Activated CD4-positive, alpha-beta T cell treated with anti-CD3 and anti-CD28 coated beads, Interleukin-2, amount 50 U/mL, for 24 hours (primary cell): ENCODE measurements at regions not wholly inside any gene's neighbourhood (a gene's known extent, or its start where the extent isn't known, plus 50 kb on each side); places are given as distances from the start of the nearest gene placed in this dataset.
"Not testable (repeated sequence)": the region's sequence is repeated elsewhere in the genome, so short reads cannot be mapped to it uniquely, and the experiment has no call there.

ENCODE experiments used
- DNase-seq, 2 donors: peaks; one replicate each; pipeline ENCODE4 v3.0.0-alpha.2; 2020; ENCODE audit warnings: low read depth in 1 of 2, low spot score in 1 of 2

- DNase-seq: no peak
Measured at GRCh38 chr2:88919087-88919738, 227.7 kb downstream of the RPIA start.

DNA sequence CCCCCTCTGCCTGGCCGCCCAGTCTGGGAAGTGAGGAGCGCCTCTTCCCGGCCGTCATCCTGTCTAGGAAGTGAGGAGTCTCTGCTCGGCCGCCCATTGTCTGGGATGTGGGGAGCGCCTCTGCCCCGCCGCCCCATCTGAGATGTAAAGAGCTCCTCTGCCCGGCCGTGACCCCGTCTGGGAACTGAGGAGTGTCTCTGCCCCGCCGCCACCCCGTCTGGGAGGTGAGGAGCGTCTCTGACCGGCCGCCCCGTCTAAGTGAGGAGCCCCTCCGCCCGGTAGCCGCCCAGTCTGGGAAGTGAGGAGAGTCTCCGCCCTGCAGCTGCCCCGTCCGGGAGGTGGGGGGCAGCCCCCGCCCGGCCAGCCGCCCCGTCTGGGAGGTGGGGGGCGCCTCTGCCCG lies 228.9 kb downstream of the RPIA start:
- DNase-seq: not testable (repeated sequence)

DNA sequence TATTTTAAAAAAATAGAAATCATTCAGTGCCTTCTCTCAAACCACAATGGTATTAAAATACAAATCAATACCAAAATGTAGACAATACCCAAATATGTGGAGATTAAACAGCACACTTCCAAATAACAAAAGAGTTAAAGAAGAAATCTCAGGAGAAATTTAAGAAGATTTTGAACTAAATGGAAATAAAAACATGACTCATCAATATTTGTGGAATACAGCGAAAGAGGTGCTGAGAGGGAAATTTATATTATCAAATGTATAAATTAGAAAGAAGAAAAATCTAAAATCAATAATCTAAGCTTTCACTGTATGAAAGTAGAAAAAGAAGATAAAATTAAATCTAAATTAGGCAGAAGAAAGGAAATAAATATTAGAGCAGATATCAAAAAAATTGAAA lies 233.1 kb downstream of the RPIA start:
- DNase-seq: no peak

DNA sequence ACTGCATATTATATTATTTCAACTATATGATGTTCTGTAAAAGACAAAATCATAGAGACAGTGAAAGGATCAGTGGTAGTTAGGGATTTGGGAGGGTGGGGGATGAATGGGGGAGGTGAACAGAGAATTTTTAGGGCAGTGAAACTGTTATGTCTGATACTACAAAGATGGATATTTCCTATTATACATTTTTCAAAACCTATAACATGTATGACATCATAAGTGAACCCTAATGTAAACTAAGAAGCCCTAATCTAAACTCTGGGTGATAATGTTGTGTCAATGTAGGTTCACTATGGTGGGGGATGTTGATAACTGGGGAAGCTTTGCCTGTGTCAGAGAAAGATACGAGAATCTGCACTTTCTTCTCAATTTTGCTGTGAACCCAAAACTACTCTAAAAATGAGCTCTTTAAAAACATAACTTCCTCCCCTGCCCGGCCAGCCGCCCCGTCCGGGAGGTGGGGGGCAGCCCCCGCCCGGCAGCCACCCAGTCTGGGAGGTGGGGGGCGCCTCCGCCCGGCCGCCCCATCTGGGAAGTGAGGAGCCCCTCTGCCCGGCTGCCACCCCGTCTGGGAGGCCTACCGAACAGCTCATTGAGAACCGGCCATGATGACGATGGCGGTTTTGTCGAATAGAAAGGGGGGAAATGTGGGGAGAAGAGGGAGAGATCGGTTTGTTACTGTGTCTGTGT lies 234.4 kb downstream of the RPIA start:
- no peak for DNase-seq

DNA sequence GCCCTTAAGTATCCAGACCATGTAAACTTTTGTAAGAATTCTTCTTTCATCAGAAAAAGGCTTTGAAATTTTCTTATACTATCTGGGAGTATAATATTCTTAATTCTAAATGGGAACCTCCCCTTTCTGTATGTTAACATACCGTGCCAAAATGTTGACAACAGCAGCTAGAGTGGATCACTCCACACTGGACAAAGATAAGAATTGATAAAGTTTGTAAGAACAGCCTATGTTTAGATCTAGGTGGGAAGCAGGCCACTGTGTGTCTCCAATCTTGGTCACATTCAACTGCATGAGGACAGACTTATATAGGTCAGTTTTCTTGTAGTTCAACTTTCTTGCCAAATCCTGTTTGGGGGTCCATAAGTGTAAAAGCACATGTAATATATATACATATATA lies 235.7 kb downstream of the RPIA start:
- DNase-seq: no peak

- DNase-seq: no peak
Measured at GRCh38 chr2:88930659-88931058, 239.2 kb downstream of the RPIA start.

- DNase-seq: no peak
Measured at GRCh38 chr2:88932686-88933085, 241.2 kb downstream of the RPIA start.

DNA sequence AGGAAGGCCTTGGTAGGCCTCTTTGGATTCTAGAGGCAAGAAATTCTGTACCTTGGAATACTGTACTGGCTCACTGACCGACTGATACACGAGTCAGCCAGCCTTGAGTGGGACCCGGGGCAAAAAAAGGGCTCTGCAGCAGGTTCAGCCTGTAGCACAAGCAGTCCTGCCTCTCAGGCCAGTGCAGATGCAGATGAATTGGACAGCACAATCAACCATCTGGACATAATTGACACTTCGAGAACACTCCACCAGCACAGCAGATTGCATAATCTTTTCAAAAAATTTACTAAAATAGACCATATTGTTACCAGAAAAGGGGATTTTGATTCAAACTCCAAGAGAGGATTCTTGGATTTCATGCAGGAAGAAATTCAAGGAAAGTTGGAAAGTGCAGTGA lies 241.6 kb downstream of the RPIA start:
- DNase-seq: no peak

- DNase-seq: no peak
Measured at GRCh38 chr2:88933980-88934379, 242.5 kb downstream of the RPIA start.

GRCh38 chr2:88941178-88941577 lies 249.7 kb downstream of the RPIA start:
- DNase-seq: not testable (repeated sequence)

- no peak for DNase-seq
Measured at GRCh38 chr2:88942798-88943197, 251.3 kb downstream of the RPIA start.

- DNase-seq: no peak
Measured at GRCh38 chr2:88949336-88949735, 257.9 kb downstream of the RPIA start.

DNA sequence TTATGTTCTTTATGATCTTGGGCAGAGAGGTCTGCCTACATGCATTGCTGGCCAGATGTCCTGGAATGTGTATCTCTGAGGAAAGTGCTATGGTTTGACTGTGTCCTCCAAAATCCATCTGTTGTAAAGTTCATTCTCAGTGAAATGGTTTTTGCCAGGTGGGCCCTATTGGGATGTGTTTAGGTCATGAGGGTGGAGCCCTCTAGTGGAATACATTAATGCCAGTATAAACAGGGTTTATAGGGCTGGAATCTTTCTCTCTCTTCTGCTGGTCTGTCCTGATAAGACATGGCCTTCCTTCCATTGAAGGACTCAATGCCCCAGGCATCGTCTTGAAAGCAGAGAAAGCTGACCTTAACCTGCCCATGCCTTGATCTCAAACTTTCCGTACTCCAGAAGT lies 258.5 kb downstream of the RPIA start:
- DNase-seq: no peak

DNA sequence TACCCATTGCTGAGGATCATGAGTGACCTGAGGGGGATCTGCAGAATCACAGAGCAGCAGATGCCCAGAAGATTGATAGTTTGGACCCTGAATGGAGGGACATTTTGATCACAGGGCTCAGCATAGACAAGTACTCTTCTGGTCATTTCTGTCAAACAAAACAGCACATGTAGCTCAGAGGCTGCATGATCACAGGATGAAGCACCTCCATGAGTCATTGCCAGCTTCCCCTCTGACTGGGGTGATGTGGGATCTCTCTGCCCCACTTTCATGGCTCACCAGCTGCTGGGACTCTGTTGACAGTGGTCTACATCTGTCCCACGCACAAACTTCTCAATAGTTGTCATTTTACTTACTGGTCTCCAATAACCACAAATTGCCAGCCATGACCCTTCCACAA lies 264.1 kb downstream of the RPIA start:
- DNase-seq: no peak

- no peak for DNase-seq
Measured at GRCh38 chr2:88959480-88960204, 268.2 kb downstream of the RPIA start.

- DNase-seq: not testable (repeated sequence)
Measured at GRCh38 chr2:88961323-88961722, 269.9 kb downstream of the RPIA start.

DNA sequence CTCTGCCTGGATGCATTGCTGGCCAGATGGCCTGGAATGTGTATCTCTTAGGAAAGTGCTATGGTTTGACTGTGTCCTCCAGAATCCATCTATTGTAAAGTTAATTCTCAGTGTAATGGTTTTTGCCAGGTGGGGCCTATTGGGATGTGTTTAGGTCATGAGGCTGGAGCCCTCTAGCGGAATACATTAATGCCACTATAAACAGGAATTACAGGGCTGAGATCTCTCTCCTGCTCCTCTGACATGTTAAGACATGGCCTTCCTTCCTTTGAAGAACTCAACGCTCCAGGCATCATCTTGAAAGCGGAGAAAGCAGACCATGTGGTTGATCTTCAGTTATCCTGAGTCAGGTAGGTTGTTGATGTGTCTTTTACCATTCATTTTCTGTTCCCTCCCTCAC lies 276.4 kb downstream of the RPIA start:
- no peak for DNase-seq

DNA sequence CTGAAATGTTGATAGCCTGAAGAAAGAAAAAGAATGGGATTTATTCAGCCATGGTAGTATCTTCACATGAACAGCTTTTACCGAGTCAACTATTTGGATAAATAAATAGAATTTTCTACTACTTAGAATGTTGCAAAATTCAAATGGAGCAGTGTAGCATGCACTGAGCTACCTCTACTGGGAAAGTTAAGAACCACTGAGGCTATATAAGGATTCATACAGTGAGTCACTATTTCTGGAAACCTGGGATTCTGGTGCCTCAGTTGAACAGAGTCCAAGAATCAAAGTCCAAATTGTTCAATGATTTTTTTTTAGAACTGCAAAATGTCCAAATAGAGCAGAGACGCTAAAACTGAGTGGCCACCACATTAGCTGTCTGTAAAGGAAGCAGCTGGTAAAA lies 286.5 kb downstream of the RPIA start:
- DNase-seq: not testable (repeated sequence)

GRCh38 chr2:88978446-88978845 lies 287.0 kb downstream of the RPIA start:
- not testable (repeated sequence) for DNase-seq

- DNase-seq: not testable (repeated sequence)
Measured at GRCh38 chr2:88984079-88984478, 292.6 kb downstream of the RPIA start.

DNA sequence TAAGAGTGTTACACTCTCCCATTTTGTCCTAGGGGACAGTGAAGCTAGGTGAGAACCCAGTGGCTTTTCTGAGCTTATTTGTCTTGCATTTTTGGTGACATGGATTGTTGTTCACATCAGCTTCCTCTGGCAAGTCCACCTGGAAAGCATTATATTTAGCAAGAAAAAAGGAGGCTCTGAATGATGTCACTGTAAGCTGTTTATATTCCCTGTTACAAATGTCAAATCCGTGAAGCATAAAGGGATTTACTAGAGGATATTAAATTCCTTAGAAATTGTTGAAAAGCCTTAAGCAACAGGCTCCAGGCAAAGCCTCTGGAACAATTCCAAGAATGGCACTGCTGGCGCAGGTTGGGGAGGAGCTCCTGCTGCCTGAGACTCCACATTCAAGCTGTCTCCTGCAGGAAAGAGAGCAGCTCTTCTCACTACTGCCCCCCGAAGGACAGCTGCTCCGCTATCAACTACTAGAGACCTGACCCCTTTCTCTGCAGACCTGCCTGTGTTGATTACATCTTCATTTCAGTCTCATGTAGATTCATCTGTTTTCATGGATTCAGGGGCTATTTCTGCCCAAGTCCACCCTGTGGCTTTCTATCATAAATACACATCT lies 295.4 kb downstream of the RPIA start:
- not testable (repeated sequence) for DNase-seq

DNA sequence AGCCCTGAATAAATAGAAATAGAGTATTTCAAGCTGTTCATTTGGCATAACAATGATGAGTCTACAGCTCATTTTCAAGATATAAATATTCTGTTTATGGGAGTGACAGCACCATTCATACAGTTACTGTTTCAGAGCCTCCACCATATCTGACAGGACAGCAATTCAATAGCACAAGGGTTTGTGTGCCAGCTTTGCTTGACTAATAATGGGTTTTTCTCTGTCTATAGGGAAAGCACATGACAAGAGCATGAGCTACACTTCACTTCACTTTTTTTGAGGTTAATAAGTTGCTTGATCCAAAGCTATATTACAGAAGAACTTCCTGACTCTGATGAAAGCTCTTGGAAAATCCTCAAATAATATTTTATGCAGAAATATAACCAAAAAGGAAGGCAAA lies 297.1 kb downstream of the RPIA start:
- not testable (repeated sequence) for DNase-seq
